Uterus (tissue), 2 donors: ENCODE measurements at regions not wholly inside any gene's neighbourhood (a gene's known extent, or its start where the extent isn't known, plus 50 kb on each side); places are given as distances from the start of the nearest gene placed in this dataset.

ENCODE experiments used
- CTCF ChIP-seq, 4 experiments: fragments of 200-600 bp in 2 of 4; fragments of 450-650 bp in 2 of 4; sonication (generic) in 2 of 4; IDR thresholded peaks; one replicate each; pipeline ENCODE4 v1.5.1; 2016 to 2019; ENCODE audit warnings: antibody characterized with exemption in 4 of 4, mild to moderate bottlenecking in 2 of 4, moderate library complexity in 1 of 4
- POLR2A ChIP-seq, 2 donors: fragments of 450-650 bp; IDR thresholded peaks; one replicate each; pipeline ENCODE4 v1.6.1; 2016; ENCODE audit warnings: antibody characterized with exemption in 2 of 2, mild to moderate bottlenecking in 1 of 2, moderate library complexity in 1 of 2

GRCh38 chr18:22753130-22753831 is 179.8 kb upstream of the RBBP8 start:
- no peak for TF ChIP-seq CTCF (IDR thresholded peaks at IDR 0.05)
- no peak for TF ChIP-seq POLR2A (IDR thresholded peaks at IDR 0.05)
